ENCODE measurements at regions not wholly inside any gene's neighbourhood (a gene's known extent, or its start where the extent isn't known, plus 50 kb on each side); places are given as distances from the start of the nearest gene placed in this dataset.
"Not testable (repeated sequence)": the region's sequence is repeated elsewhere in the genome, so short reads cannot be mapped to it uniquely, and the experiment has no call there.

- Histone ChIP-seq H3K36me3 (replicated peaks; ENCODE audit: insufficient read depth, low read depth) (no peaks in the 10 kb centered on the region), H3K4me1 (ENCODE audit: insufficient read depth) (peaks cover 3% of the 10 kb centered on the region), H3K4me3 (no peak overlapping the region), H3K9me2 (replicated peaks; ENCODE audit: insufficient read depth) (no peaks in the 10 kb centered on the region), H3K27ac (no peak overlapping the region), H3K9me3 (ENCODE audit: low read depth) (no peaks in the 10 kb centered on the region), H2AFZ (no peak overlapping the region), H3K27me3 (no peaks in the 10 kb centered on the region), H3K79me2 (no peaks in the 10 kb centered on the region), H3K4me2 (no peak overlapping the region), H4K20me1 (ENCODE audit: insufficient read depth, poor library complexity, severe bottlenecking) (no peaks in the 10 kb centered on the region)
- WGBS (ENCODE audit: low lambda C conversion rate, missing lambda C conversion rate): 87% methylated on average over 3 of the region's 3 CpGs
- no peak for DNase-seq (ENCODE audit: low spot score)
- no peak for TF ChIP-seq EZH2 (IDR thresholded peaks at IDR 0.05; ENCODE audit: borderline replicate concordance)
- no peak for TF ChIP-seq EZH2phosphoT487 (IDR thresholded peaks at IDR 0.05; ENCODE audit: low read depth, severe bottlenecking, unreplicated experiment)
- TF ChIP-seq CTCF (IDR thresholded peaks at IDR 0.05; ENCODE audit: poor library complexity): no peak
Observed at GRCh38 chr12:91717804-91718203, 427.8 kb downstream of the BTG1 start.

DNA sequence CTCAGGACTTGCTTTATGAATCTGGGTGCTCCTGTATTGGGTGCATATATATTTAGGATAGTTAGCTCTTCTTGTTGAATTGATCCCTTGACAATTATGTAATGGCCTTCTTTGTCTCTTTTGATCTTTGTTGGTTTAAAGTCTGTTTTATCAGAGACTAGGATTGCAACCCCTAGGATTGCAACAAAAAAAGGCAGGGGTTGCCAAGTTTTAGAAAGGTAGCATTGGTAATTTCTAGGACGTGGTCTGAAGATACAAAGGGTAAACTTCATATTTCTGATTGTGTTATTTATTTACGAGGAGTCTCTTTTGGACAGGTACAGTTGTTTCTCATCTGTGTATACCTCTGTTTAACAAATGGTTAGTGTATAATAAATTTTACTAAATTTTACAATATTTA is 433.7 kb downstream of the BTG1 start:
- H3K4me2 ChIP-seq; H3K36me3 ChIP-seq (replicated peaks; ENCODE audit: insufficient read depth, low read depth); H3K4me3 ChIP-seq; H3K27ac ChIP-seq; H3K27me3 ChIP-seq; H3K9me2 ChIP-seq (replicated peaks; ENCODE audit: insufficient read depth); DNase-seq (ENCODE audit: low spot score); H3K79me2 ChIP-seq; H4K20me1 ChIP-seq (ENCODE audit: insufficient read depth, poor library complexity, severe bottlenecking); H3K9me3 ChIP-seq (ENCODE audit: low read depth); H2AFZ ChIP-seq; H3K4me1 ChIP-seq (ENCODE audit: insufficient read depth): not testable (repeated sequence)
- WGBS (ENCODE audit: low lambda C conversion rate, missing lambda C conversion rate): 88% methylated on average over 2 of the region's 2 CpGs

- TF ChIP-seq EZH2phosphoT487 (IDR thresholded peaks at IDR 0.05; ENCODE audit: low read depth, severe bottlenecking, unreplicated experiment) (no peak), EZH2 (IDR thresholded peaks at IDR 0.05; ENCODE audit: borderline replicate concordance) (no peak), CTCF (IDR thresholded peaks at IDR 0.05; ENCODE audit: poor library complexity) (no peak)
- no peak overlapping the region for H3K4me2 ChIP-seq
- no peaks in the 10 kb centered on the region for H3K36me3 ChIP-seq (replicated peaks; ENCODE audit: insufficient read depth, low read depth)
- no peaks in the 10 kb centered on the region for H4K20me1 ChIP-seq (ENCODE audit: insufficient read depth, poor library complexity, severe bottlenecking)
- no peaks in the 10 kb centered on the region for H3K79me2 ChIP-seq
- no peak overlapping the region for H2AFZ ChIP-seq
- no peaks in the 10 kb centered on the region for H3K9me2 ChIP-seq (replicated peaks; ENCODE audit: insufficient read depth)
- 78% methylated on average over 1 of the region's 1 CpG for WGBS (ENCODE audit: low lambda C conversion rate, missing lambda C conversion rate)
- H3K4me1 ChIP-seq (ENCODE audit: insufficient read depth): no peaks in the 10 kb centered on the region
- H3K27me3 ChIP-seq: no peaks in the 10 kb centered on the region
- DNase-seq (ENCODE audit: low spot score): no peak
- no peaks in the 10 kb centered on the region for H3K9me3 ChIP-seq (ENCODE audit: low read depth)
- H3K4me3 ChIP-seq: no peak overlapping the region
- no peak overlapping the region for H3K27ac ChIP-seq
Observed at GRCh38 chr12:91706466-91706865, 439.2 kb downstream of the BTG1 start.

DNA sequence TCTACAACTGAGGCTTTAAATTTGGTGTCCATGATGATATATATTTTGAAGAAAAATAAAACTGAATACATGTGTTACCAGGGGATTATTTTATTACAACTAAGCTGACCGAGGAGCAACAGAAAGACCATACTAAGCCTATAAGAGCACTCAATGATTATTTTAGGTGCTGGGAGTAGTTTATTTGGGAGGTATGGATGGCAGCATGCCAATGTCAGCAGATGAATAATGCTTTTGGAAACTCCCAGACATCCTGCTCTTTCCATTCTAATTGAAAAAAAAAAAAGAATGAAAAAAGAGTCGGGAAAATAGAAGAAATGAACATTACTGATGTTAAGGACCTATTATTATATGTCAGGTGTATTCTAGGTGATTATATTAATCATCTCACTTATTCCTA is 441.2 kb downstream of the BTG1 start:
- no peaks in the 10 kb centered on the region for H3K36me3 ChIP-seq (replicated peaks; ENCODE audit: insufficient read depth, low read depth)
- H2AFZ ChIP-seq: no peak overlapping the region

More for the DNA sequence above, 441.2 kb downstream of the BTG1 start:
- H3K4me1 ChIP-seq (ENCODE audit: insufficient read depth): no peaks in the 10 kb centered on the region
- no peaks in the 10 kb centered on the region for H4K20me1 ChIP-seq (ENCODE audit: insufficient read depth, poor library complexity, severe bottlenecking)
- no peak for DNase-seq (ENCODE audit: low spot score)
- 85% methylated on average over 2 of the region's 2 CpGs for WGBS (ENCODE audit: low lambda C conversion rate, missing lambda C conversion rate)
- no peak overlapping the region for H3K27ac ChIP-seq
- TF ChIP-seq EZH2phosphoT487 (IDR thresholded peaks at IDR 0.05; ENCODE audit: low read depth, severe bottlenecking, unreplicated experiment) (no peak), CTCF (IDR thresholded peaks at IDR 0.05; ENCODE audit: poor library complexity) (no peak), EZH2 (IDR thresholded peaks at IDR 0.05; ENCODE audit: borderline replicate concordance) (no peak)
- H3K9me3 ChIP-seq (ENCODE audit: low read depth): no peaks in the 10 kb centered on the region
- H3K79me2 ChIP-seq: no peaks in the 10 kb centered on the region
- H3K4me2 ChIP-seq: no peak overlapping the region
- no peak overlapping the region for H3K4me3 ChIP-seq
- no peaks in the 10 kb centered on the region for H3K9me2 ChIP-seq (replicated peaks; ENCODE audit: insufficient read depth)
- no peaks in the 10 kb centered on the region for H3K27me3 ChIP-seq

All from hepatocyte (in vitro differentiated cells).